ENCODE measurements at regions not wholly inside any gene's neighbourhood (a gene's known extent, or its start where the extent isn't known, plus 50 kb on each side); places are given as distances from the start of the nearest gene placed in this dataset.
"Not testable (repeated sequence)": the region's sequence is repeated elsewhere in the genome, so short reads cannot be mapped to it uniquely, and the experiment has no call there.

DNA sequence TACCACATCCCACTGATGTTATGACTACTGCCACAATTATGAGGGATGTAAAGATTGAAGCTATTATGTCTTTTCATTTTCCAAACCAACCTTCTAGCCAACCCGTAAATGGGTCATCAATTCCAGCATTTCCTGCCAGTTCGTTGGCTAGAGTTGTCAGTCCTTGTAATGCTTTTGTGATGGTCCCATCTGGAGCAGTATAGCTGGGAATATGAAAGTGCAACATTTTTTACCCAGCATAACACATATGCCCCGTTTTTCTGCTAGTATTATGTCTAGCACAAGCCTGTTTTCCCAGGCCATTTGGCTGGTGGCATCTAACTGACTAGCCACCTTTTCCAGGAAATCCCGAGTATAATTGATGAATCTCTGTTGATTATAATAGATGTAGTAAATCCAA, 1501.6 kb upstream of the SLC39A10 start:
- no peak for DNase-seq

DNA sequence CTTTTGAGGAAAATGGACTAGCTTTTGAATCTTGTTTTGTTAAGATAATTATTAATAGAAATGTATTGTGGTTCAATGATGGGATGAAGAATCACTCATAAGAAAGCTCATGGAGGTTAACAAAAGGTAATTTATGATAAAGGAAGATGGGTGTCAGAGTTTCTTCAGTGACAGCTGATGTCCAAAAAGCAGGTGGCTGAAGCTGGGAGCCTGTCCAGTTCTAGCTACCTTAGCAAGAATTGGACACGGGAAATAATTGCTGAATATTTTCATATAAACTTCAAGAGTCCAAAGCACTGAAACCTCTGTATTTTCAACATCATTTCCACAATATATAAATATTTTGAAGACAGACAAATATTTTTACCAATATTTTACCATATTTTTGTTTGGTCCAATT, 1505.8 kb upstream of the SLC39A10 start:
- DNase-seq: no peak

DNA sequence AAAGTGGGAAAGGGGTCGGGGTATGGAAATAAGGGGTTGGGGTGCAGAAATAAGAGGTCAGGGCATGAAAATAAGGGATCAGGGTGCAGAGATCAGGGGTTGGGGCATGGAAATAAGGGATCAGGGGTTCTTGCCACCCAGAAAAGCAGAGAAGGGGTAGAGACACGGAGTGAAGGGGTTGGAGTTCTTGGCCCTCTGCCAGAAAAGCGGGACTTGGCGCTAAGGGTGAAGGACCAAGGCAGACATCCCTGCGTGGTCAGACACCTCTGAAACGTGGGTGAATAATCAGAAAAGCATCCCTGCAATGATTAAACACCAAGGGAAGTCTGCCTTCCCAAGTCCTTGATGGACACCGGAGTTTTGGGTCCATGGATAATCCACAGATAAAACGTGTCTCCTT, 1521.6 kb upstream of the SLC39A10 start:
- DNase-seq: no peak

DNA sequence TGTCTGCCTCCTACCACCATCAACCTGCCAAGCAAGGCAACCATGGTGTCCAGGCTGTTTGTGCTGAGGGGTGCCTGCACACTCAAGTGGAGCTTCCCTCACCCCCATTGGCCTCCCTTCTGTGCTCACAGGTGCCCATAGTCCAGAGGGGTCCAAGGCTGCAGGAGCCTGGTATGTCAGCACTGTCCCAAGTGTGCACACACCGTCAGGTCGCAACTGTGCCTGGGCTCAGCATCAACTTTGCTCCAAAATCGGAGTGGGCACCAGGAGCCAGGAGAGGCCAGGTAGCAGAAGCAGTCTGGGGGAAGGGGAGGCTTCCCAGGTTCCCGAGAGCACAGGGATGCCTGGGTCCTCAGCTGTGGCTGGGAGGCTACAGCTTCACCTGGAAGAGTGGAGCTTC, 1528.2 kb upstream of the SLC39A10 start:
- no peak for DNase-seq

DNA sequence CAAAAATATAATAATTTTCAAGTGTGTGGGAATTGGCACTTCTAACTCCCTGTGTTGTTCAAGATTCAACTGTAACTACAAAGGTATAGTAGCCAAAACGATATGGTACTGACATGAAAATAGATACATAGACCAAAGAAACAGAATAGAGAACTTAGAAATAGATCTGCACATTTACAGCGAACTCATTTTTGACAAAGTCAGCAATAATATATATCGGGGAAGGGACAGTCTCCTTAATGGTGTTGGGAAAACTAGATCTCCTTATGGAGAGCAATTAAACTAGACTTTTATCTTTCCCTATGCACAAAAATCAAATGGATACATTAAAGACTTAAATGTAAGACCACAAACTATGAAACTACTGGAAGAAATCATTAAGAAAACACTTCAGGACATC, 1530.6 kb upstream of the SLC39A10 start:
- no peak for DNase-seq

DNA sequence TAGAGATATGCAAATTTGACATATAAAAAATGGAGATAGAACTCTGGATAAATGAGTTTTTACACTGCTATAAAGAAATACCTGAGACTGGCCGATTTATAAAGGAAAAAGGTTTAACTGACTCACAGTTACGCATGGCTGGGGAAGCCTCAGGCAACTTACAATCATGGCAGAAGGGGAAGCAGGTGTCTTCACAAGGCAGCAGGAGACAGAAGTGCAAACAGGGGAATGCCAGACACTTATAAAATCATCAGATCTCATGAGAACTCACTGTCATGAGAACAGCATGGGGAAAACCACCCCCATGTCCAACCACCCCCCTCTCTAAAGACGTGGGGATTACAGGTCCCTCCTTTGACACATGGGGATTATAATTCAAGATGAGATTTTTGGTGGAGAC, 1540.2 kb upstream of the SLC39A10 start:
- no peak for DNase-seq

DNA sequence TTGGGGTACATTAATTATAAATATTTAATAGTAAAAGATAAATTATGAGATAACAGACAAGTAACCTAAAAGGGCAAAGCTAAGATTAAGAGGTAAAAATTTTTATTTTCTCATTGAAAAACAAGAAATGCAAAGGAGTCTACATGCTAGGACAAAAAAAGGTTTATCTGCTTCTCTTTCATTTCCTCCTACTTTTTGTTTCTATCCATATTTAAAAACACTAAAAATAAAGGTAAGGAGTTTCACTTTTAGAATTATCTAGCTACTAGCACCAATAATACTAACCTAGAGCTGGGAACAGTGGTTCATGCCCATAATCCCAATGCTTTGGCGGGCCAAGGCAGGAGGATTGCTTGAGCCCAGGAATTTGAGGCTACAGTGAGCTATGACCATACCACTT, 1551.7 kb upstream of the SLC39A10 start:
- no peak for DNase-seq

DNA sequence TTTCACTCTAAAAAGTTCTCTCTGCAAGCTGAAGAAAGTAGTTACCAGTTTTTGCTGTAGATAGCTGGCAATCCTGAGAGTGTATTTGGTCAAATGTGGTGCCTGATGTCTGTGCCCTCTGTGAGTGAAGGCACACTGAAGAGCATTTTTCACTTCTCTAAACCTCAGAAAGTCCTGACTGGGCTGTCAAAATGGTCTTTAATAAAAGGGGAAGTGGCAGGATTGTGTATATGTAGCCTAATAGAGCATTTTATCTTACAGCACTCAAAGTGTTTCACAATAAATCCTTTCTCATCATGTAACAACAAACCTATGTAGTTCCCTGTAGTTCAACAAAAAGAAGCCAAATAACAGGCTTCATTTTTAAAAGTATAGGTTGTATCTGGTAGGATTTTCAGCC, 1552.3 kb upstream of the SLC39A10 start:
- no peak for DNase-seq

DNA sequence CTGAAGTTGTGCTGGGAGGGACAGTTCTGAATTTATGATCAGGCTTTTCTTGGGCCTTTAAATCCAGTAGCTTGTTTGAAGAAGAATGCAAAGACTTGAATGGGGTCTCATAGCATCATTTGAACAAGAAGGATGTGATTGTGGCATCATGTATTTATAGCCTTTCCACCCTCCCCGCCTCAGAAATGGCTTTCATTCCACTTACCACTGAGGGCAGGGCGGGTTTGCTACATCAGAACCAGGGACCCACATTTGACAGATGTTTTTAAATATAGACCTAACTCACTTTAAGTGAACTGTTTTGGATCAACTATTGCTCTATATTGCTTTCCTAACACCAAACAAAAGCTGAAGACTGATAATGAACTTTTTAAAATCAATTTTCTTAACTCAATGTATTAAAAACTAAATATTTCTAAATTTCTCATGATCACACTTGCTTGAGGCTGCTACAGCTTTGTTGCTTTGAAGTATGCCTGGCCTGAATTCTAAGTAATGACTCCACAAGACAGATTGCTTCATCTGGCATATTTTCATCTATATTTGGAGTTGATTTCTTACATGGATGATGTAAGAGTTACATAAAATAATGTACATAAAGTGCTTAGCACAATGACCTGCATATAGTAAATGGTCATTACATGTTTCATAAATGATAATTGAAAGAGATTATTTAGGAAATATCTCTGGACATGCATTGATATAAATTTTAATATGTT, 1552.9 kb upstream of the SLC39A10 start:
- DNase-seq: no peak

DNA sequence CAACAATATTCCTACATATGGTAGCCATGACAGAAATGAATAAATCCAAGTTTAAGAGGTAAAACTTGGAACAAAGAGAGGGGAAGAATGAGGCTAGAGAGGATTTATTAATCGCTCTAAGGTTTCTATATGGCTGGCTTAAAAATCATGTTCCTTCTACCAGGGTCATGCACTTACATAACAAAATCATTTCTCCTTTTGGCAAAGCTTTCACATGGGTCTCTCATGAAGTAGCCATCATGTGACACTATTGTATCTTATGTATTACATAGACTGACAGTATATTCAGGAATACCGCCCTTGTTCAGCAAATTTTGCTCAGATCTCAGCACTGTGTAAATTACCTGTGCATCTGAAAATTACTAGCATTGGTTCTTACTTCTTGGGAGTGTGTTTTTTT, 1554.5 kb upstream of the SLC39A10 start:
- DNase-seq: no peak

DNA sequence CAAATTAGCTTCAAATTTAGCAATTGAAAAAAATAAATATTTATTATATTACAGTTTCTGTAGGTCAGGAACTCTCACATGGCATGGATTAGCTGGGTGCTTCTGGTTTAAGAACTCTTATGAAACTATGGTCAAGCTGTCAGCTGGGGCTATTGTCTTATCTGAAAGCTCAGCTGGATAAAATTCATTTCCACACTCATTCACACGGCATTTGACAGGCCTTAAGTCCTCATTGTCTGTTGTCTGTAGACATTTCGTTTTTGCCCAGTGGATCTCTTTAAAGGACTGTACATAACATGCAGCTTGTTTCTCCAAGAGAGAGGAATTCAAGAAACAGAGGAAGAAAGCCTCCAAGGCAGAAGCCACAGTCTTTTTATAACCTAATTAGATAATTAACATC, 1556.8 kb upstream of the SLC39A10 start:
- no peak for DNase-seq

DNA sequence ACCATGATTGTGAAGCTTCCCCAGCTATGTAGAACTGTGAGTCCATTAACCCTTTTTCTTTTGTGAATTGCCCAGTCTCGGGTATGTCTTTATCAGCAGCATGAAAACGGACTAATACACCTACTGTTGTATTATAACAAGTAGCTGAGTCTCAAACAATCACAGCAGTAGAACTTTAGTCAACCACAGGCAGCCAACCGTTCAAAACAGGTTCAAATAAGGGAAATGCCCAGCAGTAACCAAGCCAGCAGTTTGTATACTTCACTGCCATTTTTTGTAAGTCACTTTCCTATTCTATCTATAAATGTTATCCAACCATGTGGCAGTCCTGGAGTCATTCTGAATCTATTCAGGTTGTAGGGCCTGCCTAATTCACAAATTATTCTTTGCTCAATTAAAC, 1560.6 kb upstream of the SLC39A10 start:
- no peak for DNase-seq

DNA sequence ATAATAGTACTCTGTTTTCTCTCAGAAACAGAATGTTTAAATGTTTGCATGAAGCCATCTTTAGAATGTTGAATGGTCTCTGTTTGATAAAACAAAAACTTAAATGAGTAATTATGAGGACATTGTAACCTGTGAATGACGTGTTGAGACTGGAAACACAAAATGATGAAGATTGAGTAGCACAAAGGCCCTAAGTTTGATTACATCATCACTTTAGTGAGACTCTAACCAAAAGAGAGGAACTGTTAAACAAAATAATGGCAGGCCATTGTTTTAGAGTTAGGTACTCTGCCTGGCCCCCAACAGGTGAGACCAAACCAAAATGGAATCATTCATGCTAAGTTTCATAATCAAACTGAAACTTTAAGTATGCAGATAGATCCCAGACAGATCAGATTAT, 1561.7 kb upstream of the SLC39A10 start:
- DNase-seq: no peak

DNA sequence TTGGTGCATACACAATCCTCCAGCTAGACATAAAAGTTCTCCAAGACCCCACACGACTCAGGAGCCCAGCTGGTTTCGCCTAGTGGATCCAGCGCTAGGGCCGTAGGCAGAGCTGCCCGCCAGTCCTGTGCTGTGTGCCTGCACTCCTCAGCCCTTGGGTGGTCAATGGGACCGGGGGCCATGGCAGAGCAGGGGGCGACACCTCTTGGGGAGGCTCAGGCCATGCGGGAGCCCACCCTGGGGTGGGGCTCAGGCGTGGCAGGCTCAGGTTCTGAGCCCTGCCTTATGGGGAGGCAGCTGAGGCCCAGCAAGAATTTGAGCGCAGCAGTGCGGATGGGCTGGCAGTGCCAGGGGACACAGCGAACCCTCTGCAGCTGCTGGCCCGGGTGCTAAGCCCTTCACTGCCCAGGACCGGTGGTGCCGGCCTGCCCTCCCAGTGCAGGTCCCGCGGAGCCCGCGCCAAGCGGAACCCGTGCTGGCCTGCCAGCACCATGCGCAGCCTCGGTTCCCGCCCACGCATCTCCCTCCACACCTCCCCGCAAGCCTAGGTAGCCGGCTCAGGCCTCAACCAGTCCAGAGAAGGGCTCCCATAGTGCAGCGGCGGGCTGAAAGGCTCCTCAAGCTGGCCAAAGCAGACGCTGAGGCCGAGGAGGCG, 1566.6 kb upstream of the SLC39A10 start:
- DNase-seq: no peak

DNA sequence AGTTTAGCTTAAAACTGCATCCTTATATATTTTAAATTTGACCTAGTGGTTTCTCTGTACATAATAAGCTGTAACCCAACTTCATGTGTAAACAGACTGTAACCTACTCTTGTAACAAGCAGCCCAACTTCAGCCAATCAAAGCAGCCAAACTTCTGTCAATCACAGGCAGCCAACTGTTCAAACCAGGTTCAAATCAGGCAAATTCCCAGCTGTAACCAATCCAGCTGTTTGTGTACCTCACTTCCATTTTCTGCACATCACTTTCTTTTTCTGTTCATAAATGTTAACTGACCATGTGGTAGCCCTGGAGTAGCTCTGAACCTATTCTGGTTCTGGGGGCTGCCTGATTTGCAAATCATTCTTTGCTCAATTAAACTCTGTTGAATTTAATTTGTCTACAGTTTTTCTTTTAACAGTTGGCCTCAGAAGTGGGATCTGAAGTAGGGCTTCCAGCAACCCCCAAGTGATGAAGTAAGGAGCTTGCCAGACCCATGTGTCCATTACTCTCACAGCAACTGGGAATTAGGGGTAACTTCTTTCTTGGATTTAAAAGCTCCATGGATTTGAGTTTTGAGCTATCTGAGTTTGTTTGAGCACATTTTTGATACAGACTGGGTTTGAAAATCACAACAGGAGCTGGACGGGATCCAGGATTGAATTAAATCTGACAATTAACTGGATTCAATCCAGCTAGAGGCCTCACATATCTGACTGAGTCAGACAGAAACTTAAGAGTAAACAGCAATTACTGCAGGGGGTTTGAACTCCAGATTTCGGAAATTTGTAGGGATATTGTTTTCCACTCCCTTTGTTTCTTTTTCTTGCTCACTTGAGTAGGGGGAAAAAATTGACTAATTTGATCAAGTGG, 1569.7 kb upstream of the SLC39A10 start:
- DNase-seq: no peak

DNA sequence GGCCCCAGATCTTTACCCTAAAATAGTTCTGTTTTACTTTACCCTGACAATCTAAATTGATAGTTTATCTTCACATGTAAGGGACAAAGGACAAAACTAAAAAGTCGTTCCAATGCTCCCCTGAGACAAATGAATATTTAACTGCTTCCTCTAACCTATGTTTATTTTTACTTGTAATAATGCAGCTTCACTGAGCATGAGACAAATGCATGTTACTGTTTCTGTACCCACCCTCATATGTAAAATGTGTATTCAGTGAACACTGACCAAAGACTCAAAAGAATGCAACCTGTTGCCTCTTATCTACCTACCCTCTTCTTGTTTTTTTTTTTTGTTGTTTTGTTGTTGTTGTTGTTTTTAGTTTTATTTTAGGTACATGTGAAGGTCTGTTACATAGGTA, 1570.9 kb upstream of the SLC39A10 start:
- no peak for DNase-seq

DNA sequence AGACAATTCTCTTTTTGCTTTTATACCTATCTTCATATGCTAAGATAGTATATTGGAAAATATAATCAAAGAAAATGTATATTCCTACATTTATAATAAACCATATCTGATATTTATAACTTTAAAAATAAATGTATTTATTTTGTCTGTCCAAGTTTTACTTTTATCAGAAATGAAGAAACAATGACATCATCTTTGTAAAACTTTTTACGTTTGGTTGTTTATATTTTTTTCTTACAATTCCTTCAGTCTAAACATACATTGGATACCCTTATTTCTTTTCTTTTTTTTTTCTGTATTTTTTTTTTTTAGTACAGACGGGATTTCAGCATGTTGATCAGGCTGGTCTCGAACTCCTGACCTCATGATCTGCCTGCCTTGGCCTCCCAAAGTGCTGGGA, 1577.0 kb upstream of the SLC39A10 start:
- no peak for DNase-seq

DNA sequence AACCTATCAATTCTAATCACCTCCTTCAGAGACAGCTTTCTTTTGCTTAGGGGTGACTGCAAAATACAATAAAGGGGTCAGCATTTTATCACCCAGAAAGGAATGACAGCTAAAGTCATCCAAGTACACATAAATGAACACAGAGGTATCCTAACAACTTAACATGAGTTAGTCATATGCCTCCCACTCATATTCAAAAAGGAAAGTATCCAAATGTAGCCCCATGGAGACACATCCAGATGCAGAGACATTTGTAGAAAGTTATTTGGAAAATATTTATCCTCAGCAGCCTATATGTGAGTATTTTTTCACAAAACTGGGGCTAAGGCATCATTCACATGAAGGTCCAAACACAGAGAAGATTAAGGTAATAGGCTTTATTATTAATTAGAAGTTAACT, 1579.7 kb upstream of the SLC39A10 start:
- DNase-seq: no peak

DNA sequence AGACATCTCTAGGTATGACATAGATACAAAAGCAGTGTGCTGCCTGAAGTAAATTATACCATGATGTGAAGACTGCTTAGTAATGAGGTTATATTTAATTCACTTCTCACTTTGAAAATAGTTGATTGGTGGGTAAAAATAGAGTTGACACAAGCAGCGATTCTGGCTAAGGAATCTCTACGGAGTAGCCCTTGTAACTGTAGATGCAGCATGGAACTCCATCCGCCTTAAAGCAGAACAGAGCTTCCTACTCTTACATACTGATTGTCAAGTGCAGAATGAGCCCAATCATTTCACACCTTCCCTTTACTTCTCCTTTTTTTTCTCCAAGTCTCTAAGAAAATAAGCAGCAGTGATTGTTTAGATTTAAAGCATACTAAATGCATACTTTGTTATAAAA, 1594.6 kb upstream of the SLC39A10 start:
- DNase-seq: no peak

DNA sequence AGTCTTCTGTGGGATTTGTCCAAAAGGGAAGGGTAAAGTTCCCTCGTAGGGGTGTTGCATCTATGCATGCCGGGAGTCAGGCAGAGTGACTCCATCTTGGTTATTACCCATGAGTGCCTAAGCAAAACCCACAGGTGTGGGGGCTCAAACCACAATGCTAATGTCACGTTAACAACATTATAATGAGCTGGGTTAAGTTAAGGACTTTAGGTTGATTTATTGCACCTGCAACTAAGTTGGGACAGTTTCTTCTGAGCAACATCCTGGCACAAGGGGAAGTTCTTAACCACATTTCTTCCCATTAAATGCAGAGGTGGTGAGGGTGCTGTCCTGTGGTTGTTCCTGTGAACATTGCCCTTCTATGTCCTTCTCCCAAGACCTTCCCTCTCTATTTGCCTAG, 1596.8 kb upstream of the SLC39A10 start:
- no peak for DNase-seq

DNA sequence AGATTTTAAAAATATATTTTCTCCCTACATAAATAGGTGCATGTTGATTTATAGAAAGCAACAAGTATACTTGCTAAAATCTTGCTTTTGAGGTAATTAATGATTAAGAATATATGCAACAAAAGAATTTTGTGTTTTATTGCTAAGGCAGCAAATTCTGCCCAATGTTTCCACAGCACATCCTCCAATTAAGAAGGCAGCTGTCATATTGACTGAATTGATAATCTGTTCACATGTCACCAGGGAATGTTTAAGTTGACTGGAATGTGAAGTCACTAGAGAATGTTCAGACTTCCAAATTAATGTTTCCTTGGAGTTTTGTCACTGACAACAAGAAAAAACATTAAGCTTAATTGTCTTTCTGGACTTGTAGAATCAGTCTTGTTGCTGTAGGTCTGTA, 1602.7 kb upstream of the SLC39A10 start:
- no peak for DNase-seq

DNA sequence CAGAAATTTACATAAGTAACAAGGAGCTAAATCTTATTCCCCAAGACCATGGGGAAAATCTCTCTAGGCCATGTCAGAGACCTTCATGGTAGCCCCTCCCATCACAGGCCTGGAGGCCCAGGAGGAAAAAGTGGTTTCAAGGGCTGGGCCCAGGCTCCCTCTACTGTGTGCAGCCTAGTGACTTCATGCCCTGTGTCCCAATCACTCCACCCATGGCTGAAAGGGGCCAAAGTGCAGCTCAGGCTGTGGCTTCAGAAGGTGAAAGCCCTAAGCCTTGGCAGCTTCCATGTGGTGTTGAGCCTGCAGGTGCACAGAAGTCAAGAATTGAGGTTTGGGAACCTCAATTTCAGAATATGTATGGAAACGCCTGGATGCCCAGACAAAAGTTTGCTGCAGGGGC, 1612.7 kb upstream of the SLC39A10 start:
- DNase-seq: no peak

DNA sequence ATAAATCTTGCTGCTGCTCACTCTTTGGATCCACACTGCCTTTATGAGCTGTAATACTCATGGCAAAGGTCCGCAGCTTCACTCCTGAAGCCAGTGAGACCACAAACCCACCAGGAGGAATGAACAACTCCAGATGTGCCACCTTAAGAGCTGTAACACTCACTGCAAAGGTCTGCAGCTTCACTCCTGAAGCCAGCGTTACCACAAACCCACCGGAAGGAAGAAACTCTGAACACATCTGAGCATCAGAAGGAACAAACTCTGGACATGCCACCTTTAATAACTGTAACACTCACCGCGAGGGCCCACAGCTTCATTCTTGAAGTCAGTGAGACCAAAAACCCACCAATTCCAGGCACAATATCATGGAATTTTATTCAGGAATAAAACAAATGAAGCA, 1635.9 kb upstream of the SLC39A10 start:
- not testable (repeated sequence) for DNase-seq

DNA sequence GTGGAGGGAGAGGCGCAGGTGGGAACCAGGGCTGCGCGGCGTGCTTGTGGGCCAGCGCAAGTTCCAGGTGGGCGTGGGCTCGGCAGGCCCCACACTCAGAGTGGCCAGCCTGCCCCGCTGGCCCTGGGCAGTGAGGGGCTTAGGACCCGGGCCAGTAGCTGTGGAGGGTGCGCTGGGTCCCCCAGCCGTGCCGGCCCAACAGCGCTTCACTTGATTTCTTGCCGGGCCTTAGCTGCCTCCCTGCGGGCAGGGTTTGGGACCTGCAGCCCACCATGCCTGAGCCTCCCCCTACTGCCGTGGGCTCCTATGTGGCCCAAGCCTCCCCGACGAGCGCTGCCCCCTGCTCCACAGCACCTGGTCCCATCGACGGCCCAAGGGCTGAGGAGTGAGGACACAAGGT, 1636.9 kb upstream of the SLC39A10 start:
- DNase-seq: no peak

All from NCI-H524 treated with DMSO at 0.1 percent for 48 hours (cell line).